ENCODE measurements at regions not wholly inside any gene's neighbourhood (a gene's known extent, or its start where the extent isn't known, plus 50 kb on each side); places are given as distances from the start of the nearest gene placed in this dataset.
A peak's percentile ranks its signal among the peaks of the same experiment; 100 is the strongest.

GRCh38 chr11:111444040-111444439 lies 65.0 kb upstream of the POU2AF1 start:
- H3K9me3 Mint-ChIP-seq = no peaks in the 10 kb centered on the region
- no peak overlapping the region for H3K27ac Mint-ChIP-seq
- H3K4me1 Mint-ChIP-seq = peaks cover 15 to 29% (median 27%) of the 10 kb centered on the region in 3 donors
- peaks cover 6% of the 10 kb centered on the region for H3K27me3 Mint-ChIP-seq
- H3K4me3 Mint-ChIP-seq = no peak overlapping the region
- peaks cover 2% of the 10 kb centered on the region for H3K36me3 Mint-ChIP-seq

- H3K27ac Mint-ChIP-seq = no peak overlapping the region
- no peaks in the 10 kb centered on the region for H3K9me3 Mint-ChIP-seq
- H3K36me3 Mint-ChIP-seq = peaks cover 2% of the 10 kb centered on the region
- peaks cover 15 to 32% (median 31%) of the 10 kb centered on the region in 3 donors for H3K4me1 Mint-ChIP-seq
- peaks cover 8% of the 10 kb centered on the region for H3K27me3 Mint-ChIP-seq
- no peak overlapping the region for H3K4me3 Mint-ChIP-seq
Measured at GRCh38 chr11:111443640-111444039, 64.6 kb upstream of the POU2AF1 start.

GRCh38 chr11:111443032-111443431 lies 64.0 kb upstream of the POU2AF1 start:
- Mint-ChIP-seq H3K27ac (no peak overlapping the region), H3K4me3 (no peak overlapping the region), H3K9me3 (no peaks in the 10 kb centered on the region), H3K27me3 (peaks cover 14% of the 10 kb centered on the region), H3K36me3 (peaks cover 2% of the 10 kb centered on the region), H3K4me1 (peaks cover 18 to 35% (median 35%) of the 10 kb centered on the region in 3 donors)

- Mint-ChIP-seq H3K4me1 (peaks cover 23 to 42% (median 33%) of the 10 kb centered on the region in 3 donors), H3K27ac (peak overlapping the region in 1 of 3 donors; percentile 11), H3K27me3 (peaks cover 17% of the 10 kb centered on the region), H3K36me3 (peaks cover 2% of the 10 kb centered on the region), H3K9me3 (no peaks in the 10 kb centered on the region), H3K4me3 (no peak overlapping the region)
Measured at GRCh38 chr11:111441443-111441842, 62.4 kb upstream of the POU2AF1 start.

GRCh38 chr11:111440416-111441205 lies 61.5 kb upstream of the POU2AF1 start:
- peaks cover 17% of the 10 kb centered on the region for H3K27me3 Mint-ChIP-seq
- peaks cover 2% of the 10 kb centered on the region for H3K36me3 Mint-ChIP-seq
- H3K9me3 Mint-ChIP-seq = no peaks in the 10 kb centered on the region
- peak overlapping the region in 2 of 4 donors; percentile 56 to 58 for H3K4me3 Mint-ChIP-seq
- H3K27ac Mint-ChIP-seq = peak overlapping the region in 1 of 3 donors; percentile 52
- peaks cover 23 to 35% (median 26%) of the 10 kb centered on the region in 3 donors for H3K4me1 Mint-ChIP-seq

DNA sequence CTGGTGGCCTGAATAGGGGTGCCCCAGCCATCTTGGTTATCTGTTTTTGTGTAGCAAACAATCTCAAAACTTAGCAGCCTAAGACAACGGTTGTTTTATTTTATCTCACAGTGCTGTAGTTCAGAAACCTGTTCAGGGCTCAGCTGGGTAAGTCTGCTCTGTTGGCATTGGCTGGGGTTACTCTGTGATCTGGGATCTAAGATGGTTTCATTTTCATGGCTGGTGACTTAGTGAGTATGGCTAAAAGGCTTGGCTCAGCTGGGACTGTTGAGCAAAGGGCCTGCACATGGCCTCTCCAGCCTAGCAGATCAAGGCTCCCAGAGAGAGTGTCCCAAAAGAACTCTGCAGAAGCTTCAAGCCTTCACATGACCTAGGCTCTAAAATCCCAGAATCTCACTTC lies 60.8 kb upstream of the POU2AF1 start:
- Mint-ChIP-seq H3K4me3 (peak overlapping the region in 2 of 4 donors; percentile 53 to 58), H3K27ac (peak overlapping the region in 1 of 3 donors; percentile 73), H3K9me3 (no peaks in the 10 kb centered on the region), H3K4me1 (peaks cover 23 to 34% (median 25%) of the 10 kb centered on the region in 3 donors), H3K27me3 (peaks cover 17% of the 10 kb centered on the region), H3K36me3 (peaks cover 2% of the 10 kb centered on the region)

- Mint-ChIP-seq H3K4me3 (peak overlapping the region in 2 of 4 donors; percentile 53 to 65), H3K9me3 (no peaks in the 10 kb centered on the region), H3K4me1 (peaks cover 23 to 34% (median 24%) of the 10 kb centered on the region in 3 donors), H3K27me3 (peaks cover 17% of the 10 kb centered on the region), H3K36me3 (peaks cover 2% of the 10 kb centered on the region), H3K27ac (peak overlapping the region in 2 of 3 donors; percentile 18 to 73)
Measured at GRCh38 chr11:111438846-111439520, 59.9 kb upstream of the POU2AF1 start.

DNA sequence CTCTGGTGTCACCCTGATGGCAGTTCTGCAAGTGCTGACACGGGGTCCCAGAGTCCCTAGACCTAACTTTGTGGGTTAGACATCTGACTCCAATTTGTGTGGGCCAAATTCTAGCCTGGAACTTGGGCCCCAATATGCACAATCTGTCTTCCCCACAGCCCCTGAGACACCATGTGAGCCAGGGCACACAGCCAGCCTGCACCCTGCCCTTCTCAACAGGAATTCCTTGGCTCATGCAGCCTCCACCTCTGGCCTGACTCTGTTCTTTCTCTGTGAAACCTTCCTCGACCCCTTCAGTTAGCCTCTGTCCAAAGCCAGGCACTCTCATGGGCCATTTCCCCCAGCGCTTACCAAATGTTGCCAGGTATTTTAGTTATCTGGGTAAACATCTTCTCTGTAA lies 59.1 kb upstream of the POU2AF1 start:
- Mint-ChIP-seq H3K4me1 (peaks cover 23 to 34% (median 24%) of the 10 kb centered on the region in 3 donors), H3K36me3 (peaks cover 2% of the 10 kb centered on the region), H3K9me3 (no peaks in the 10 kb centered on the region), H3K4me3 (peak overlapping the region in 1 of 4 donors; percentile 6), H3K27ac (no peak overlapping the region), H3K27me3 (peaks cover 17% of the 10 kb centered on the region)

DNA sequence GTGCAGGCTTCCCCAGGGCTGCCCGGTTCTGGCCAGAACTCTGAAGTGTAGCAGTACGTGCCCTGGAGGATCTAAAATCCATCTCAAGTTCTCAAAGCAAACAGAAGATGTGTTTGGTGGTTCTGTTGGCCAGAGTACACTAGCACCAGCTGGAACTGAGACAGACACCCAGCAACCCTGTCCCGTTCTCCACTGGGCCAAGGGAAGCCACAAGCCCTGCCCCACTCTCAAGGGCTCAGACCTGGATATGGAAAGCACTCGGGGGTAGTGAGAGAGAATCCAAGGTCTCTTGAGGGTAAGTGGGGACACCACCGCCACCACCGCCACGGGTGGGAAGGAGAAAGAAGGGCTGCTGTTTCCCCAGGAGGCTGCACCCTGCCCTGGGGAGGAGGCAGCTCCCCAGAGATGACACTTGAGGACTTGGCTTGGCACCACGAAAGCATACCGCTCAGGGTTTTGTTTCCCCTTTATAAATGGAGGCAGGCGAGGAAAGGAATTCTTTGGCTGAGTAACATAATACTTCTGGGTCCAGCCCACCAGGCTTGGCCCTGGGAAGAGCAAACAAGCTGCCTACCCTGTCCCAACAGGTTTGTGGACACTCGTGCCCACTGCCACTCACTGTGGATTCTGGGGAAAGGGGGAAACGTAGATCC lies 56.1 kb upstream of the POU2AF1 start:
- Mint-ChIP-seq H3K27ac (peak overlapping the region in 1 of 3 donors; percentile 12), H3K4me1 (peaks cover 19 to 29% (median 20%) of the 10 kb centered on the region in 3 donors), H3K27me3 (peaks cover 15% of the 10 kb centered on the region), H3K4me3 (peak overlapping the region in 1 of 4 donors; percentile 28), H3K36me3 (no peaks in the 10 kb centered on the region), H3K9me3 (no peaks in the 10 kb centered on the region)

- no peaks in the 10 kb centered on the region for H3K27me3 Mint-ChIP-seq
- H3K27ac Mint-ChIP-seq = peak overlapping the region in 1 of 3 donors; percentile 11
- H3K4me1 Mint-ChIP-seq = peaks cover 5 to 8% (median 6%) of the 10 kb centered on the region in 3 donors
- no peak overlapping the region for H3K4me3 Mint-ChIP-seq
- no peaks in the 10 kb centered on the region for H3K9me3 Mint-ChIP-seq
- no peaks in the 10 kb centered on the region for H3K36me3 Mint-ChIP-seq
Measured at GRCh38 chr11:111429066-111429506, 50.0 kb upstream of the POU2AF1 start.
